Keratinocyte (primary cell): ENCODE measurements at regions not wholly inside any gene's neighbourhood (a gene's known extent, or its start where the extent isn't known, plus 50 kb on each side); places are given as distances from the start of the nearest gene placed in this dataset.
"Not testable (repeated sequence)": the region's sequence is repeated elsewhere in the genome, so short reads cannot be mapped to it uniquely, and the experiment has no call there.

ENCODE experiments used
- DNase-seq: peaks from one replicate; pipeline ENCODE4 v3.0.0-alpha.2; 2011; ENCODE audit warnings: low read depth, missing footprints, low spot score
- FAIRE-seq: peaks from 2 replicates; lab custom pipeline; 2011; peaks lifted over from hg19 to GRCh38; lab: Jason Lieb, UNC
- H2AFZ ChIP-seq: 2 replicates; pipeline ENCODE4 v1.6.0; 2012; ENCODE audit warnings: low read length, control low read depth, inconsistent platforms; ENCODE audit not compliant: control insufficient read depth
- H3K27ac ChIP-seq: 2 replicates; pipeline ENCODE4 v1.5.1; 2011; ENCODE audit warnings: low read length; ENCODE audit not compliant: control insufficient read depth, insufficient read depth
- H3K27me3 ChIP-seq: 3 replicates; pipeline ENCODE4 v1.6.0; 2011; ENCODE audit warnings: low read length; ENCODE audit not compliant: control insufficient read depth, insufficient read depth; ENCODE audit errors: extremely low read depth
- H3K36me3 ChIP-seq, 2 experiments: 2 replicates in 1 of 2; 3 replicates in 1 of 2; pipeline ENCODE4 v1.5.1; 2011; ENCODE audit warnings: low read length in 2 of 2, mild to moderate bottlenecking in 1 of 2; ENCODE audit not compliant: control insufficient read depth in 2 of 2, insufficient read depth in 2 of 2; ENCODE audit errors: extremely low read depth in 1 of 2
- H3K4me1 ChIP-seq: 3 replicates; pipeline ENCODE4 v1.5.1; 2011; ENCODE audit warnings: low read length; ENCODE audit not compliant: control insufficient read depth, insufficient read depth; ENCODE audit errors: extremely low read depth
- H3K4me2 ChIP-seq: 3 replicates; pipeline ENCODE4 v1.6.0; 2011; ENCODE audit warnings: low read depth, low read length; ENCODE audit not compliant: control insufficient read depth, insufficient read depth; ENCODE audit errors: extremely low read depth
- H3K4me3 ChIP-seq, 3 experiments: fragments of 200-600 bp in 1 of 3; sonication (generic) in 1 of 3; 2 replicates in 2 of 3; 3 replicates in 1 of 3; pipeline ENCODE4 v1.5.1; 2011 to 2016; ENCODE audit warnings: low read length in 3 of 3, mild to moderate bottlenecking in 3 of 3, control low read depth in 2 of 3, inconsistent platforms in 1 of 3, low read depth in 1 of 3, mixed read lengths in 1 of 3, mixed run types in 1 of 3, moderate library complexity in 1 of 3; ENCODE audit not compliant: control insufficient read depth in 2 of 3, insufficient read depth in 2 of 3; ENCODE audit errors: extremely low read depth in 1 of 3
- H3K79me2 ChIP-seq: 2 replicates; pipeline ENCODE4 v1.6.0; 2012; ENCODE audit warnings: low read length; ENCODE audit not compliant: control insufficient read depth, insufficient read depth
- H3K9ac ChIP-seq: 3 replicates; pipeline ENCODE4 v1.6.0; 2011; ENCODE audit warnings: low read length; ENCODE audit not compliant: control insufficient read depth, insufficient read depth; ENCODE audit errors: extremely low read depth
- H3K9me1 ChIP-seq: 3 replicates; pipeline ENCODE4 v1.6.0; 2011; ENCODE audit warnings: low read length; ENCODE audit not compliant: control insufficient read depth, insufficient read depth; ENCODE audit errors: extremely low read depth
- H3K9me3 ChIP-seq: 2 replicates; pipeline ENCODE4 v1.5.1; 2012; ENCODE audit warnings: low read depth, low read length; ENCODE audit not compliant: control insufficient read depth
- H4K20me1 ChIP-seq: 3 replicates; pipeline ENCODE4 v1.6.0; 2011; ENCODE audit warnings: low read length; ENCODE audit not compliant: control insufficient read depth, insufficient read depth; ENCODE audit errors: extremely low read depth
- EZH2 ChIP-seq: IDR thresholded peaks from one replicate; pipeline ENCODE4 v1.6.1; 2012; ENCODE audit warnings: inconsistent platforms, mild to moderate bottlenecking, low read length, moderate library complexity
- dilution Hi-C: fragments of 300-500 bp; cut with MboI; formaldehyde crosslinking; loops from one replicate; pipeline ENCODE4 v1.7.0; 2020; ENCODE audit warnings: low sequenced_read_pairs; ENCODE audit not compliant: extremely low pct_ligation_motif_present
- TF ChIP-seq, protein P1 (sequence below), 3 experiments: IDR thresholded peaks in 1 of 3; conservative IDR thresholded peaks in 1 of 3; optimal IDR thresholded peaks in 1 of 3; 2 replicates in 2 of 3; 3 replicates in 1 of 3; pipeline versions ENCODE3 to v1.5.1; 2011; ENCODE audit warnings: low read length in 3 of 3, mild to moderate bottlenecking in 3 of 3, moderate library complexity in 2 of 3, control low read depth in 1 of 3, inconsistent platforms in 1 of 3; ENCODE audit not compliant: insufficient read depth in 2 of 3; ENCODE audit errors: extremely low read depth in 1 of 3

DNA sequence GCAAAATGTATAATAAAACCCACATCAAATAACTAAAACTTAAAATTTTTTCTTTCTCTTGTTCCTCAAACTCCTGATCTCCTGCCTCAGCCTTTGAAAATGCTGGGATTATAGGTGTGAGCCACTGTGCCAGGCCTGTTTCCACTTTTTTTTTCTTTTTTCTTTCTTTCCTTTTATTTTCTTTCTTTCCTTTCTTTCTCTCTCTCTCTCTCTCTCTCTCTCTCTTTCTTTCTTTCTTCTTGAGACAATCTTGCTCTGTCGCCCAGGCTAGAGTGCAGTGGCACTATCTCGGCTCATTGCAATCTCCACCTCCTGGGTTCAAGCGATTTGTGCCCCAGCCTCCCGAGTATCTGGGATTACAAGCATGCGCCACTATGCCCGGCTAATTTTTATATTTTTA, 164.6 kb downstream of the OR2B2 start:
- Histone ChIP-seq H3K4me3 (no peak overlapping the region), H3K27me3 (no peaks in the 10 kb centered on the region), H3K36me3 (no peaks in the 10 kb centered on the region), H3K27ac (no peak overlapping the region), H3K79me2 (no peaks in the 10 kb centered on the region), H4K20me1 (no peaks in the 10 kb centered on the region), H3K9me3 (no peaks in the 10 kb centered on the region), H3K9ac (no peak overlapping the region), H3K4me2 (no peak overlapping the region), H2AFZ (no peak overlapping the region), H3K4me1 (peaks cover 7% of the 10 kb centered on the region), H3K9me1 (no peaks in the 10 kb centered on the region)
- dilution Hi-C loops = no loop called here
- no peak for FAIRE-seq
- DNase-seq = no peak
- TF ChIP-seq, protein P1, sequence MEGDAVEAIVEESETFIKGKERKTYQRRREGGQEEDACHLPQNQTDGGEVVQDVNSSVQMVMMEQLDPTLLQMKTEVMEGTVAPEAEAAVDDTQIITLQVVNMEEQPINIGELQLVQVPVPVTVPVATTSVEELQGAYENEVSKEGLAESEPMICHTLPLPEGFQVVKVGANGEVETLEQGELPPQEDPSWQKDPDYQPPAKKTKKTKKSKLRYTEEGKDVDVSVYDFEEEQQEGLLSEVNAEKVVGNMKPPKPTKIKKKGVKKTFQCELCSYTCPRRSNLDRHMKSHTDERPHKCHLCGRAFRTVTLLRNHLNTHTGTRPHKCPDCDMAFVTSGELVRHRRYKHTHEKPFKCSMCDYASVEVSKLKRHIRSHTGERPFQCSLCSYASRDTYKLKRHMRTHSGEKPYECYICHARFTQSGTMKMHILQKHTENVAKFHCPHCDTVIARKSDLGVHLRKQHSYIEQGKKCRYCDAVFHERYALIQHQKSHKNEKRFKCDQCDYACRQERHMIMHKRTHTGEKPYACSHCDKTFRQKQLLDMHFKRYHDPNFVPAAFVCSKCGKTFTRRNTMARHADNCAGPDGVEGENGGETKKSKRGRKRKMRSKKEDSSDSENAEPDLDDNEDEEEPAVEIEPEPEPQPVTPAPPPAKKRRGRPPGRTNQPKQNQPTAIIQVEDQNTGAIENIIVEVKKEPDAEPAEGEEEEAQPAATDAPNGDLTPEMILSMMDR (optimal IDR thresholded peaks at IDR 0.05 in 1 of 3, IDR thresholded peaks at IDR 0.05 in 1 of 3, conservative IDR thresholded peaks at IDR 0.05 in 1 of 3; ENCODE audit: extremely low read depth in 1 of 3, insufficient read depth in 2 of 3, low read length in 3 of 3) = no peak
- no peak for TF ChIP-seq EZH2

DNA sequence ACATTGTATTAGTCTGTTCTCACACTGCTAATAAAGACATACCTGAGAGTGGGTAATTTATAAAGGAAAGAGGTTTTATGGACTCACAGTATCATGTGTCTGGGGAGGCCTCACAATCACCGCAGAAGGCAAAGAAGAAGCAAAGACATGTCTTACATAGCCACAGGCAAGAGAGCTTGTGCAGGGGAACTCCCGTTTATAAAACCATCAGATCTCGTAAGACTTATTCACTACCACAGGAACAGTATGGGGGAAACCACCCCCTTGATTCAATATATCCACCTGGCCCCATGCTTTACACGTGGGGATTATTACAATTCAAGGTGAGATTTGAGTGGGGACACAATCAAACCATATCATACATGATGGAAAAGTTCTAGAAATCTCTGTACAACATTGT, 165.3 kb downstream of the OR2B2 start:
- FAIRE-seq, H3K4me1 ChIP-seq, H3K27me3 ChIP-seq, DNase-seq, H4K20me1 ChIP-seq, H3K9me3 ChIP-seq, H3K9me1 ChIP-seq, H3K36me3 ChIP-seq, H3K4me3 ChIP-seq, H3K4me2 ChIP-seq, H3K9ac ChIP-seq, dilution Hi-C loops, H3K27ac ChIP-seq, H3K79me2 ChIP-seq: not testable (repeated sequence)
- peak overlapping the region; percentile 68 for H2AFZ ChIP-seq

DNA sequence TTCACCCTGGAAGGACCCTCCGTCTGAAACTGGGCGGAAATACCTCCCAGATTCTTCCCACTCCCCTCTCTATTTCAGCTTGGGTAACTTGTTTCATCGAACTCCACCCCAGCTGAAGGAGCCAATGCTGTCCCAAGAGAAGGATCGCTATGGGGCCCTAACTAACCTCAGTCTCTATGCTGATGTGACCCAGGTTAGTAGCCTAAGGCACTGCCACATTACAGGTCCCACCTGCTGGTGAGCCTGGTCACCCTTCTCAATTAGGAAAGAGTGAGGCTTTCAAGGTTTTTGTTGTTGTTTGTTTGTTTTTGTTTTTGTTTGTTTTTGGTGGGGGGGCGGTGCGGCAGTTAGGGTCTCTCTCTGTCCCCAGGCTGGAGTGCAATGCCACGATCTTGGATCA, 168.4 kb downstream of the OR2B2 start:
- Histone ChIP-seq H3K27ac (no peak overlapping the region), H3K9me3 (no peaks in the 10 kb centered on the region), H4K20me1 (no peaks in the 10 kb centered on the region), H3K4me2 (no peak overlapping the region), H3K4me3 (no peak overlapping the region), H3K79me2 (no peaks in the 10 kb centered on the region), H3K36me3 (no peaks in the 10 kb centered on the region), H3K4me1 (no peaks in the 10 kb centered on the region), H2AFZ (no peak overlapping the region), H3K9ac (no peak overlapping the region), H3K9me1 (no peaks in the 10 kb centered on the region), H3K27me3 (no peaks in the 10 kb centered on the region)
- TF ChIP-seq, protein P1 (optimal IDR thresholded peaks at IDR 0.05 in 1 of 3, IDR thresholded peaks at IDR 0.05 in 1 of 3, conservative IDR thresholded peaks at IDR 0.05 in 1 of 3; ENCODE audit: extremely low read depth in 1 of 3, insufficient read depth in 2 of 3, low read length in 3 of 3) = no peak
- dilution Hi-C loops = no loop called here
- no peak for FAIRE-seq
- no peak for DNase-seq
